ENCODE measurements at regions not wholly inside any gene's neighbourhood (a gene's known extent, or its start where the extent isn't known, plus 50 kb on each side); places are given as distances from the start of the nearest gene placed in this dataset.
"Not testable (repeated sequence)": the region's sequence is repeated elsewhere in the genome, so short reads cannot be mapped to it uniquely, and the experiment has no call there.

DNA sequence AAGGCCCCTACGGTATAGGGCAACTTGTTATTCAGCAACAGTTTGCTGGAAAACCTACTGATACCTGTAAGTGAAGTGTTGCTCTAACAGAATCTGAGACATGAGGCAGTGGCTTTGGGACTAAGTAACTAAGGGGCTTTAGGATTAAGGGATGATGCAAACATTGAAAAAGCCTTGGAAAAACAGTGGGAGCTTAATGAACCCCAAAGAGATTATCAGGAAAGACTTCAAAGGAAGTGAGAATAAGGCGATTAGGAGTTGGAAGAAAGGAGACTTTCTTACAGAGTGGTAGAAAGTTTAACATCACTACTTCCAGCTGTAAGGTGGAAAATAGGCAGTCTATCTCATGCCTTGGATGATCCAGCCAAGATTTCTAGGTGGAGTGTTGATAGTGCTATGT, 158.2 kb upstream of the TRIB2 start:
- no peak overlapping the region for H3K4me3 ChIP-seq
- no peak for TF ChIP-seq POLR2A (IDR thresholded peaks at IDR 0.05)
- TF ChIP-seq, protein P1, sequence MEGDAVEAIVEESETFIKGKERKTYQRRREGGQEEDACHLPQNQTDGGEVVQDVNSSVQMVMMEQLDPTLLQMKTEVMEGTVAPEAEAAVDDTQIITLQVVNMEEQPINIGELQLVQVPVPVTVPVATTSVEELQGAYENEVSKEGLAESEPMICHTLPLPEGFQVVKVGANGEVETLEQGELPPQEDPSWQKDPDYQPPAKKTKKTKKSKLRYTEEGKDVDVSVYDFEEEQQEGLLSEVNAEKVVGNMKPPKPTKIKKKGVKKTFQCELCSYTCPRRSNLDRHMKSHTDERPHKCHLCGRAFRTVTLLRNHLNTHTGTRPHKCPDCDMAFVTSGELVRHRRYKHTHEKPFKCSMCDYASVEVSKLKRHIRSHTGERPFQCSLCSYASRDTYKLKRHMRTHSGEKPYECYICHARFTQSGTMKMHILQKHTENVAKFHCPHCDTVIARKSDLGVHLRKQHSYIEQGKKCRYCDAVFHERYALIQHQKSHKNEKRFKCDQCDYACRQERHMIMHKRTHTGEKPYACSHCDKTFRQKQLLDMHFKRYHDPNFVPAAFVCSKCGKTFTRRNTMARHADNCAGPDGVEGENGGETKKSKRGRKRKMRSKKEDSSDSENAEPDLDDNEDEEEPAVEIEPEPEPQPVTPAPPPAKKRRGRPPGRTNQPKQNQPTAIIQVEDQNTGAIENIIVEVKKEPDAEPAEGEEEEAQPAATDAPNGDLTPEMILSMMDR (IDR thresholded peaks at IDR 0.05), result no peak
- no peaks in the 10 kb centered on the region for H3K27me3 ChIP-seq
- H3K4me1 ChIP-seq, result no peaks in the 10 kb centered on the region
- no peak for DNase-seq
- no peaks in the 10 kb centered on the region for H3K9me3 ChIP-seq
- no peaks in the 10 kb centered on the region for H3K36me3 ChIP-seq
- no peak overlapping the region for H3K27ac ChIP-seq

DNA sequence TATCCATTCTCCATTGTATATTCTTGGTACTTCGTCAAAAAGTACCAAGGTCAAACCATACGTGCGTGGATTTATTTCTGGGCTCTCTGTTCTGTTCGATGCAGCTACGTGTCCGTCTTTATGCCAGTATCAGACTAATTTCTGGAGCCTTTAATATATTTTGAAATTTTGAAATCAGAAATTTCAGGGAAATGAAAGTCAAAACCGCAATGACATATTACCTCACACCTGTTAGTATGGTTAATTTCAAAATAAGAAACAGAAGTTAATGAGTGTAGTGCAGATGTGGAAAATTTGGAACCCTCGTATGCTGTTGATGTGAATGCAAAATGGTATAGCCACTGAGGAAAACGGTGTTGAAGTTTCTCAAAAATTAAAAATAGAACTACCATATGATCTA, 156.1 kb upstream of the TRIB2 start:
- TF ChIP-seq POLR2A (IDR thresholded peaks at IDR 0.05), result no peak
- TF ChIP-seq, protein P1 (IDR thresholded peaks at IDR 0.05), result no peak
- no peaks in the 10 kb centered on the region for H3K36me3 ChIP-seq
- H3K4me1 ChIP-seq, result no peaks in the 10 kb centered on the region
- no peak overlapping the region for H3K4me3 ChIP-seq
- no peak for DNase-seq
- no peaks in the 10 kb centered on the region for H3K27me3 ChIP-seq
- no peaks in the 10 kb centered on the region for H3K9me3 ChIP-seq
- no peak overlapping the region for H3K27ac ChIP-seq

DNA sequence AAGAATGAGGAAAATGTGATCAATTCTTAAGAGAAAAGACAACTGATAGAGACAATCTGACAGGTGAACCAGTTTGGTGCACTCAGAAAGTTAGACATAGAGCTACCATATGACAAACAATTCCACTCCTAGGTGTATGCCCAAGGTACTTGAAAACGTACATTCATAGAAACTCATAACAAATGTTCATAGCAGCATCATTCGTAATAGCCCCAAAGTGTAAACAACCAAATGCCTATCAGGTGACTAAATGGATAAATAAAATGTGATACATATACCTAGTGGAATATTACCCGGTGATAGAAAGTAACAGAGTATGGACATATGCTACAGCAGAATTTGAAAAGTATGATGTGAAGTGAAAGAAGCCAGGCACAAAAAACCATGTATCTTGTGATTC, 149.3 kb upstream of the TRIB2 start:
- Histone ChIP-seq H3K27ac (no peak overlapping the region), H3K4me1 (no peaks in the 10 kb centered on the region), H3K4me3 (no peak overlapping the region), H3K9me3 (no peaks in the 10 kb centered on the region), H3K36me3 (no peaks in the 10 kb centered on the region), H3K27me3 (no peaks in the 10 kb centered on the region)
- no peak for TF ChIP-seq POLR2A (IDR thresholded peaks at IDR 0.05)
- TF ChIP-seq, protein P1 (IDR thresholded peaks at IDR 0.05), result no peak
- no peak for DNase-seq

DNA sequence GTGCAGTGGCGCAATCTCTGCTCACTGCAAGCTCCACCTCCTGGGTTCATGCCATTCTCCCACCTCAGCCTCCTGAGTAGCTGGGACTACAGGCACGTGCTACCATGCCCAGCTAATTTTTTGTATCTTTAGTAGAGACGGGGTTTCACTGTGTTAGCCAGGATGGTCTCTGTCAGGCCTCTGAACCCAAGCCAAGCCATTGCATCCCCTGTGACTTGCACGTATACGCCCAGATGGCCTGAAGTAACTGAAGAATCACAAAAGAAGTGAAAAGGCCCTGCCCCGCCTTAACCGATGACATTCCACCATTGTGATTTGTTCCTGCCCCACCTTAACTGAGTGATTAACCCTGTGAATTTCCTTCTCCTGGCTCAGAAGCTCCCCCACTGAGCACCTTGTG, 147.2 kb upstream of the TRIB2 start:
- DNase-seq, H3K4me3 ChIP-seq, H3K27me3 ChIP-seq, H3K36me3 ChIP-seq, H3K27ac ChIP-seq, H3K9me3 ChIP-seq, H3K4me1 ChIP-seq: not testable (repeated sequence)

DNA sequence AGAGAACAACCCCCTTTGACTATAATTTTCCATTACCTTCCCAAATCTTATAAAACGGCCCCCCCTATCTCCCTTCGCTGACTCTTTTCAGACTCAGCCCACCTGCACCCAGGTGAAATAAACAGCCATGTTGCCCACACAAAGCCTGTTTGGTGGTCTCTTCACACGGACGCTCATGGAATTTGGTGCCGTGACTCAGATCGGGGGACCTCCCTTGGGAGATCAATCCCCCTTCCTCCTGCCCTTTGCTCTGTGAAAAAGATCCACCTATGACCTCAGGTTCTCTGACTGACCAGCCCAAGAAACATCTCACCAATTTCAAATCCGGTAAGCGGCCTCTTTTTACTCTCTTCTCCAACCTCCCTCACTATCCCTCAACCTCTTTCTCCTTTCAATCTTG, 146.8 kb upstream of the TRIB2 start:
- DNase-seq, H3K9me3 ChIP-seq, H3K4me1 ChIP-seq, H3K27me3 ChIP-seq, H3K27ac ChIP-seq, H3K36me3 ChIP-seq, H3K4me3 ChIP-seq: not testable (repeated sequence)

DNA sequence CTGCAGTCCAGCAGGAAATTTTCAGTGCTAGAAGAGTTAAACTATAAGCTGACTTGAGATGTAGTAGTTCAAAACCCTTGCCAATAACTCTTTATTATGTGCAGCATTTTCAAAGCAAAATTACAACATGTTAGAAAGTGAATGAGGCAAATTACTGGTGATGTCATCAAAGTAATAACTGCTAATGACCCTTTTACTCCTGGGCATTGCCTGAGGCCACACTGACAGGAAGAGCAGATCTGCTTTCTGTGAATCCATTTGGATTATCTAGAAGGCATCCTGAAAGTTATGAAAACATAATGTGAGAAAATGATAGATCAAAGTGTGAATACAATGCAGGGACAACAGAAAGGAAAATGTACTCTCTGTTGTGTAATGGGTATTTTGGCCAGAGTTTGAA, 139.6 kb upstream of the TRIB2 start:
- Histone ChIP-seq H3K4me3 (no peak overlapping the region), H3K9me3 (no peaks in the 10 kb centered on the region), H3K4me1 (no peaks in the 10 kb centered on the region), H3K36me3 (no peaks in the 10 kb centered on the region), H3K27me3 (no peaks in the 10 kb centered on the region), H3K27ac (no peak overlapping the region)
- TF ChIP-seq, protein P1 (IDR thresholded peaks at IDR 0.05), result no peak
- no peak for DNase-seq

DNA sequence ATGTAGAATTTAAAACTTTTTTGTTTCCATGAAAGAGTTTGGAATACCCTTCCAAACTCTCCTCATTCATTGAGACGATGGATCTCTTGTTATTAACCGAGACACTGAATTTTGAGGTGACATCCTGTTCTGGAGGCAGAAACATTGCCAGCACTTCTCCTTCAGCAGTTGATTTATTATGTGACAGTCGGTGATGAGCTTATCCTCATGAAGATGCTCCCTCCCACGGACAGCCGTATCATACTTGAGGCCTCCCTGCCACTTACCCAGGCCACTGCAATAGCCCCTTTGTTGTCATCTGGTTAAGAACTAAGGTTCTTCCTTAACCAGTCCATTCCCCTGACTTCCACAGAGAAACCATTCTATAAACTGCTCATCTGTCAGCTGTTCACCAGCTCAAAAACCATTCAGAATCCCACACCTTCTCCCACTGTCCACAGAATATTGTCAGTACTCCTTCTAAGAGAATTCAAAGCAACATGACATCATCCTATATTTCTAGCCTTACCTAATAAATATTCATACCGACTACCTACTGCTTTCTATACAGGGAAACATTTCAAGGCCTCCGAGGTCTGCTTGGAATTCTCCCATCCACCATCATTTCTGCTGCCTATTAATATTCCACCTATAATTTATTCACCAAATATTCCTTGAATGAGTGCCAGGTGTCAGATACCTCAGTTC, 139.0 kb upstream of the TRIB2 start:
- Histone ChIP-seq H3K9me3 (no peaks in the 10 kb centered on the region), H3K27me3 (no peaks in the 10 kb centered on the region), H3K27ac (no peak overlapping the region), H3K4me1 (no peaks in the 10 kb centered on the region), H3K36me3 (no peaks in the 10 kb centered on the region), H3K4me3 (no peak overlapping the region)
- TF ChIP-seq POLR2A (IDR thresholded peaks at IDR 0.05), result no peak
- TF ChIP-seq, protein P1 (IDR thresholded peaks at IDR 0.05), result no peak
- no peak for DNase-seq

Data from Peyer's patch (tissue), 4 donors.